ENCODE measurements at regions not wholly inside any gene's neighbourhood (a gene's known extent, or its start where the extent isn't known, plus 50 kb on each side); places are given as distances from the start of the nearest gene placed in this dataset.

GRCh38 chr7:79735012-79735411, 281.5 kb upstream of the MAGI2 start:
- TF ChIP-seq CTCF (conservative IDR thresholded peaks at IDR 0.05) (no peak), ZFX (IDR thresholded peaks at IDR 0.05) (no peak)

All from C4-2B (cell line).